HG03565 (cell line): ENCODE measurements at regions not wholly inside any gene's neighbourhood (a gene's known extent, or its start where the extent isn't known, plus 50 kb on each side); places are given as distances from the start of the nearest gene placed in this dataset.
"Not testable (repeated sequence)": the region's sequence is repeated elsewhere in the genome, so short reads cannot be mapped to it uniquely, and the experiment has no call there.

ENCODE experiments used
- ATAC-seq: cut with Tn5 transposase; IDR thresholded peaks from one replicate; pipeline ENCODE4 v1.9.1; 2021; ENCODE audit warnings: mild to moderate bottlenecking, moderate library complexity; ENCODE audit not compliant: unreplicated experiment

DNA sequence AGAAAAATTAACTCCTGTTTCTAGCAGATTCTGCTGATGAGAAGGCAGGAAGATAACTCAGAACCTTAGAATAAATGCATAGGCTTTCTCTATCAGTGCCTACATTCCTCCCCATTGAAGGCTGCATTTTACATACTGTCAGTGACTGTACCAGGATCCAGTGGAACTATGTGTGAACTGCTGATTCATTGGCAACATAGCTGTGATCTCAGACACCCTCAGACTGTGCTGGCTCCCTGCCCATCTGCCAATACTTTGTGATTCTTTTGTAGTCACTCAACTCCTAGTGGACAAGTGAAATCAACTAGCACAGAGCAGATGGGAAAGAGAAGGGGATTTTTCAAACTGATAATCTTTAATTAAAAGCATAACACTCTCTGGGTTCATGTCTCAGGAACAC is 375.8 kb downstream of the MDFIC start:
- no peak for ATAC-seq

DNA sequence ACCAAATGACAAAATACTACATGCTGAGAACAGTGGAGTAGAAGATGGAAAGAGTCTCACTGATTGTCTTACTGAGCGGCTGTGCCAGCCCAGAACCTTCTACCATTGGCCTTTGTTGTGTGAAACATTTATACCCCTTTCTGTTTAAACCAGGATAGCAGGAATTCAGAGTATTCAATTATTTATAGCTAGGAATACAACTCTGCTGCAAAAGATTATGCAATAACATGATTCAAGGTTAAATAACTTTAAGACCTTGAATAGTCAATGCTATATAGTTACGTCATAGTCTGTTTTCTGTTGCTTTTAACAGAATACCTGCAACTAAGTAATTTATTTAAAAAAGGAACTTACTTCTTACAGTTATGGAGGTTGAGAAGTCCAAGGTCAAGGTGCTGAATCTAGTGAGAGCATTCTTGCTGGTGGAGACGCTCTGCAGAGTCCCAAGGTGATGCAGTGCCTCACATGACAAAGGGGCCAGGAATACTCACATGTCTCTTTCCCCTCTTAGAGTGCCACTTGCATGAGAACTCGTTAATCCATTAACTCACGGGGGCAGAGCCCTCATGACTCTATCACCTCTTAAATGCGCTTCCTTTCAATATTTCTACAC is 371.8 kb downstream of the MDFIC start:
- no peak for ATAC-seq

- ATAC-seq: no peak
Measured at GRCh38 chr7:115292381-115292780, 370.5 kb downstream of the MDFIC start.

GRCh38 chr7:115289971-115290370 is 368.1 kb downstream of the MDFIC start:
- no peak for ATAC-seq

- no peak for ATAC-seq
Measured at GRCh38 chr7:115276791-115277190, 354.9 kb downstream of the MDFIC start.

GRCh38 chr7:115273855-115274254 is 352.0 kb downstream of the MDFIC start:
- ATAC-seq: not testable (repeated sequence)

- no peak for ATAC-seq
Measured at GRCh38 chr7:115273139-115273772, 351.4 kb downstream of the MDFIC start.

- no peak for ATAC-seq
Measured at GRCh38 chr7:115271332-115272235, 349.7 kb downstream of the MDFIC start.

DNA sequence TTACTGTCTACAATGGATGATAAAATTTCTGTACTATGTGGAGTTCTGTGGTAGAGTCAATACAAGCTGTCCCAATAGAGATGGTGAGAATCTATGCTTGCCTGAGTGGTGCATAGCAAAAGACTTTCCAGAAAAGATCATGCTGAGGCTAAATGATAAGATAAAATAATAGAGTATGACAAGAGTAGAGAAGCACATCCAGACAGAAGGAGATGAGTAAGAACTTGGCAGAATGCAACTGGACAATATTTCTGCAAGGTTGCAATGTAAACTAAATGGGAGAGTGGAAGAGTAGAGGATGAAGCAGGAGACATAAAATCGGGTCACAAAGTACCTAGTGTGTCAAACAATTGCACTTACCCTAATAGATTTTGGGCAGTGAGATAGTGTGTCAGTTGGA is 347.6 kb downstream of the MDFIC start:
- no peak for ATAC-seq

GRCh38 chr7:115267503-115267902 is 345.6 kb downstream of the MDFIC start:
- peak; percentile 75 for ATAC-seq

DNA sequence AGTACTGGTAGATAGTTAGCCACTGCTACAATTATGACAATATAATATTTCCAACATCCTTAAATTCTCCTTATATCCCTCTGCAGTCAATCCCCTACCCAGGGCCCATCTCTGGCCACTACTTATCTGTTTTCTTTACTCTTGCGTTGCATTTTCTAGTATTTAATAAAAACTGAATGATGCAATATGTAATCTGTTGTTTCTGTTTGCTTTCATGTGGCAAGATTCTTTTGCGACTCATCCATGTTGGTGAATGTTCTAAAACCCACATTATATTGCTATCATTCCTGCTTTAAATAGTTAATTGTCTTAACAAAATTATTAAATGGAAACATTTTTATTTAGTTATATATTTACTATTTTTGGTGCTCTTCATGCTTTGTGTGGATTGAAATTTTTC is 338.5 kb downstream of the MDFIC start:
- no peak for ATAC-seq

GRCh38 chr7:115252461-115252860 is 330.6 kb downstream of the MDFIC start:
- no peak for ATAC-seq

DNA sequence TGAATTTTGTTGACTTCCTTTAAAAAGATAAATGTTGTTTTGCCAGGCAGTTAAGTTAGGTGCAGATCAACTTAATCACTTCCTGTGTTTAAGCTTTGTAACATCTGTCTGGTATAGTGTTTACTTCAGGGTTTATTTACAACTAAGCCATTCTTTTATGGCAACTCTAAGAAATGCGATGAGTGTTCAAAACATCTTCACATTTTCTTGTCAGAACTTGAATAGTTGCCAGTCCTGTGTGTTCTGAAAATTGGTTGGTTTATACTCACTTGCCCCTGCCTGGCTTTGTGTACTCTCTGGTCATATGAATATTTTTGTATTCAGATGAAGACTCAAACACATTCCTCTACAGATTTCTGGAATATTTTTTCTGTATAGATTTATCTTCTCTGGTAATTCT is 327.2 kb downstream of the MDFIC start:
- ATAC-seq: no peak

DNA sequence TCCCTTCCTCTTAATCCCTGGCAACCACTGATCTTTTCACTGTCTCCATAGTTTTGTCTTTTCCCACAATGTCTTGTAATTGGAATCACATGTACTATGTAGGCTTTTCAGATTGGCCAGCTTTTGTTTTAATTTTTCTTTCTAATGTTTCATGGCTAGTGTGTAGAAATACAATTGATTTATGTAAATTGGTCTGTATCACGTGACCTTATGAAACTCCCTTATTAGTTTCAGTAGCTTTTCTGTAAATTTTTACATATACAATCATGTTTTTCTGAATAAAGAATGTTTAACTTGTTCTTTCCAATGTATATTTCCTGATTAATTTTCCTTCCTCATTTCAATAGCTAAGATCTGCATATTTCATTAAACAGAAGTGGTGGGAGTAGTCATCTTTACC is 319.3 kb downstream of the MDFIC start:
- ATAC-seq: no peak

GRCh38 chr7:115240242-115240641 is 318.3 kb downstream of the MDFIC start:
- no peak for ATAC-seq

DNA sequence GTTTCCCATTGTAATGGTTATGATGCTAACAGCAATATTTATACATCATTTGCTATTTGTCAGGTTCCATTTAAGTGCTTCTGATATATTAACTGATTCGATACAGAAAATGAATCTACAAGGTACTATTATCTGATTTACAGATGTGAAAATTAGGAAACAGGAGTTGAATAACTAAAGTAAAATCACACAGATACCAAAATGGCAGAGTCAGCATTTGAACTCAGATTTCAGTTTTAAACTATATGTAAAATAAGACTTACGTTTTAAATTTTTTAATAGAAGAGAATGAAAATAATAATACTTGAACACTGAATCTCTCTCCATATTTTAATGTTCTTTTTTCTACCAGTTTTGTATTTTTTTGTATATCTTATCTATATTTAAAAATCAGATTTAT is 313.2 kb downstream of the MDFIC start:
- ATAC-seq: no peak

DNA sequence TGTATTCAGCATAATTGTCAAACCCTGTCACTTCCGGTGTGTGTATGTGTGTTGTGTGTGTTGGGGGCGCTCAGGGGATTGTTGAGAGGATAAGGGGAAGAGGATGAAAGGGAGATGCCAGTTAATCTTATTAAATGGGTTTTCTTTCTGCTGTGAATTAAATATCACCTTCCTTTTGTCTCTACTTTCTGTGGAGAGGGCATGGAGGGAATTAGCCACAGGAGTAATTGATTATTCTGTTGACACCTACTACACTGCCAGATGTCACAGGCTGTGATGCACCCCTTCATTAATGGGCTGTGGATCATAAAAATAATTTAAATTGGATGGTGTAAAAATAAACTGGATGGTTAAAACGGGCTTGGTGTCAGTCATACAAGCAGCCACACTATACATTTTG is 311.9 kb downstream of the MDFIC start:
- no peak for ATAC-seq

GRCh38 chr7:115232041-115232440 is 310.1 kb downstream of the MDFIC start:
- no peak for ATAC-seq

GRCh38 chr7:115230882-115231571 is 309.1 kb downstream of the MDFIC start:
- ATAC-seq: peak; percentile 87

GRCh38 chr7:115229401-115230105 is 307.7 kb downstream of the MDFIC start:
- peak; percentile 52 for ATAC-seq
